ENCODE measurements at regions not wholly inside any gene's neighbourhood (a gene's known extent, or its start where the extent isn't known, plus 50 kb on each side); places are given as distances from the start of the nearest gene placed in this dataset.
"Not testable (repeated sequence)": the region's sequence is repeated elsewhere in the genome, so short reads cannot be mapped to it uniquely, and the experiment has no call there.

DNA sequence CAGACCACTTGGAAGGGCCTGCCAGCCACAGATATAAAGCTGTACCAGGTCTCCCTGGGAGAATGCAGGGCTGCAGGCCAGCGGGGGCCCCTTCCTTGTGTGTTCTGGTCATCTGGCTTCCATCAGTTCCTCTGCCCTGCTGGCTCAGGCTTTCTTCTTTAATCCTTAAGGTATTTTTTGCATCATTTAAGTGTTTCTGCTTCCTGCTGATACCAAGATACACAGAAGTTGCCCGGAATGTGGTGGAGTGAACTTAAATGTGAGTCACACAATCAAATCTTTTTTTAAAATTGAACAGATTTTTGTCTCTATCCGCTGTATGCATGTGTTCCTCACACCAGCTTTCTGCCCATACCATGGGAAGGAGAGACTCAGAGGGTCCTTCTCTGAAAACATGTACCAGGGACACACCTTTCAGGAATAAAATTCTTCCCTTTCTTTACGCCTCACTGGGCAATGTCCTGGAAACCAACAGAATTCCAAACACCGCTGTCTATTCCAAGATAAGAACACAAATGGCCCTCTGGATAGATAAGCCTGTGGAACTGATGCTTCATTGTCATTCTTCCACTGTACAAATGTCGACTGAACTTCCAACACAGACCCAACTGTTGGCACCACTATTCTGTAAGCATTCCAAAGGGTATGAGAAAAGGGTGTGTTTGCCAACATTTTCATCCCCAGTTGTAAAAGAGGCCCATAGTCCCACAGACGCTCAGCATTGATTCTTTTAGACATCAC lies 206.2 kb upstream of the MYLIP start:
- DNase-seq = no peak

DNA sequence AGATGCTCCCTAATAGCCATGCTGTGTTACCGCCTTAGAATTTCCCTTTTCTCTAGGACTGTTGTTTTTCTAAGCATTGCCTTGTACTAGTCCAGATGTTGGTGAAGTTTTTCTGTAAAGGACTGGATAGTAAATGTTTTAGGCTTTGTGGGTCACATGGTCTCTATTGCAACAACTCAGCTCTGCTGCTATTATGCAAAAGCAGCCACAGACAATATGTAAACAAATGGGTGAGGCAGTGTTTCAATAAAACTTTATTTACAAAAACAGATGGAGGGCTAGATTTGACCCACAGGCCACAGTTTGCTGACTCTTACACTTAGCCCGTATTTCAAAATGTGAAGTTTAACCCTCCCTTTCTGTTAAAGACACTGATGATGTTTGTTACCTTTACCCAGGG lies 207.6 kb upstream of the MYLIP start:
- no peak for DNase-seq

DNA sequence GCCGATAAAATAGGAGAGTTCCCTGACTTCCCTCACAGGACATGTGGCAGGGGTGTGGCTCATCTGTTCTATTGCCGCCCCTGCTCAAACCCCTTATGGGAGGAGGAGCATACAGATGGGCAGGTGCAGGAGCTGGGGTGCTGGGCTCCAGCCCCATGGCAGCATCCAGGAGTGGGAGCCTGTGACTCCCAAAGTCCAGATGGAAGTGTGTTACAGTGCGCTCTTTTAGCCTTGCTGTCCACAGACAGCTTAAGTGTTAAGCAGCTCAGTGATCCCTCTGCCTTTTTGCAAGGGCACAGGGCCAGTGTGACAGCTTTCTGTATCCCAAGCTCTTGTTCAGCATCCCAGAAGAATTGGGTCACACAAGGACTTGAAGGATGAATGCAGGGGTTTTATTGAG lies 212.3 kb upstream of the MYLIP start:
- no peak for DNase-seq

DNA sequence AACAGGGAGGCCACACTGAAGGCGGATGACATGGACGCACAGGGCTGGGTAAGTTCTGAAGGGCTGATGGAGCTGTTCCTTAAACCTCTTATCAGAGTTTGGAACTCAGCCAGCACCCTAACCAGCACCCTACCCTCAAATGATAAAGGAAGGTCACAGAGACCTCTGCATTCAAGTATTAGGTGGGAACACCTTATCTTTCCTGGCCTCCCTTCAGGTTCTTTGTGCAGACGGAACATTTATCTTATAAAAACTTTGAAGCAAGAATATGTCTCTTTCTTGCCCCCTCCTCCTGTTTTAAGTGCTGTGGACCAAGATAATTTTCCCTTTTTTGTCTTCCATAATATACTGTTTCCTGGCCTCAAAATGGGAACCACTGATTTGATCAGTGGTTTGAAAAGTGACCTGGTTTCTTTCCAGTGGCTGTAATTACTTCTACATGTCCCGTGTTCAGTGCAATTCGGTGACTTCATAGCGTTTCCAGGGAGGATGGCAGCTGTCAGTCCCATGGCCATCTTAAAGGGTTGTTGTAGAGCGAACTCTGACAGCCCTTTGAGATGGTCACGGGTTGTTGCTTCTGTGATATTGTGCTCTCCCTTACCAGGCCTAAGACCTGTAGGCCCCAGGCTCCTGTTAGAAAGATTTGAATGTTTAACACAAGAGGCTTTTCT lies 213.2 kb upstream of the MYLIP start:
- no peak for DNase-seq

DNA sequence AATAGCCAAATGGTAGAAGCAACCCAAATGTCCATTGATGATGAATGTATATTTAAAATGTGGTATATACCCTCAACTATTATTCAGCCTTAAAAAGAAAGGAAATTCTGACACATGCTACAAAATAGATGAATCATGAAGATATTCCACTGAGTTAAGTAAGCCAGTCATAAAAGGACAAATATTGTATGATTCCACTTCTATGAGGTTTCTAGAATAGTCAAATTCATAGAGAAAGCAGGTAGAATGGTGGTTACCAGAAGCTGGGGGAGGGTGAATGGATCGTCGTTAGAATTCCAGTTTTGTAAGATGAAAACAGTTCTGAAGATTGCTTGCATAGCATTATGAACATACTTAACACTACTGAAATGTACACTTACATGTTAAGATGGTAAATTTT lies 214.3 kb upstream of the MYLIP start:
- peak in 1 of 2 donors; percentile 36 for DNase-seq

DNA sequence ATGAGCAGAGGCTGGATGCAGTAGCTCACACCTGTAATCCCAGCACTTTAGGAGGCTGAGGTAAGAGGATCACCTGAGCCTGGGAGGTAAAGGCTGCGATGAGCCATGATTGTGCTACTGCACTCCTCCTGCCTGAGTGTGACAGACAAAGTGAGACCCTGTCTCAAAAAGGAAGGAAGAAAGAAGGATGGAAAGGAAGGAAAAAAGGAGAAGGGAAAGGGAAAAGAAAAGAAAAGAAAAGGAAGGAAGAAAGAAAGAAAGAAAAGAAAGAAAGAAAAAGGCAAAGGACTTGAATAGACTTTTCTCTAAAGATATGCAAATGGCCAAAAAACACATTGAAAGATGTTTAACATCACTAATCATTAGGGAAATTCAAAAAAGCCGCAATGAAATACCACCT lies 215.3 kb upstream of the MYLIP start:
- no peak for DNase-seq

DNA sequence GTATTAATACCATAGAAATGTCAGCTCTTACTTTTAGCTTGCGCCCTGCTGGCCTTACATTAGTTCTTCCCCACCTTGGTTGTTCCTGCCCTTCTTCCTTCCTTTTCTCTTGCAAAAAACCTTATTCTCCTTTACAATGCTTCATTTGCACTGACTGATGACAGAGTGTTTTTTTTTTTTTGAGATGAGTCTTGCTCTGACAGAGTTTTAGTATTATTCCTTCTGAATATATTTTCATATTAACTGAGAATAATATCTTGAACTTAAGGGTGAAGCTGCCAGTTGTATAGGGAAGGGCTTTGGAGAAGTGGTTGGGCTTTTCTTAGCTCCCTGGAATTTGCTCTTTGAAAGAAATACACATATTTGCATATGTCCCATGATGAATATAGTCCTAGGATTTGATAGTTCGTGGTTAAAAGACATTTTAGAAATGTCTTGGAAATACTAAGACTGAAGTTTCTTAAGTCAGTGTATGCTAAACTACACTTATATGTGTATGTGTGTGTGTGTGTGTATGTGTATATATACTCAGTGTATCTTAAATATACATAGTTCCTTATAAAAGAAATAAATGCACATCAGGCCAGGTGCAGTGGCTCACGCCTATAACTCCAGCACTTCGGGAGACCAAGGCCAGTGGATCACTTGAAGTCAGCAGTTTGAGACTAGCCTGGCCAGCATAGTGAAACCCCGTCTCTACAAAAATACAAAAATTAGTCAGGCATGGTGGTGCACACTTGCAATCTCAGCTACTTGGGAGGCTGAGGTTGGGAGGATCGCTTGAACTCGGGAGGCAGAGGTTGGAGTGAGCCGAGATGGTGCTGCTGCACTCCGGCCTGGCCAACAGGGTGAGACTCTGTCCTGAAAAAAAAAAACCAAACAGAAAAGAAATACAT lies 216.1 kb upstream of the MYLIP start:
- no peak for DNase-seq

DNA sequence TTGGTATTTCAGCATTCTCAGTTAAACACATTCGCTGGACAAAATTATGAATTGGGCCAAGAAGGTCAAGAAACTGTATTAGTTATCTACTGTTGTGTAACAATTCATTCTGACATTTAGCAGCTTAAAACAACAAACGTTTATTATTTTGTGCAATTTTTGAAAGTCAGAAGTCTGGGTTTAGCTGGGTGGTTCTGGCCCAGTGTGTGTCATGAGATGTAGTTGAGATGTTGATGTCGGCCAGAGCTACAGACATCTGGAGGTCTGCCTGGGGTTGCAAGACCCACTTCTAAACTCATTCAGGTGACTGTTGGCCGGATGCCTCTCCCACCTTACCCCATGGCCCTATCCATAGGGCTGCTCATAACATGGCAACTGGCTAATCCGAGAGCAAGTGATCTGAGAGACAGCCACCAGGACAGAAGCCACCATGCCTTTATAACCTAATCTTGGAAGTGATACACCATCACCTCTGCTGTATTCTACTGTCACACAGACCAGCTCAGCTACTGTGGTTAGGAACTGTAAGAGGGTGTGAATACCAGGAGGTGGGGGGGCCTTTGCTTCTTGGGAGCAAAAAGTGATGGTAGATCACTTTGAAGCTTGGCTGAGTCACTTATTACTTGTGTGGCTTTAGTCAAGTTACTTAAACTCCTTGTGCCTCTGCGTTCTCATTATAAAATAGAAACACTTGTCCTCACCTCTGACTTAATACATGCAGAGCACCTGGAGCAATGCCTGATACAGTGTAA lies 217.0 kb upstream of the MYLIP start:
- peak; percentile 33 to 52 for DNase-seq

DNA sequence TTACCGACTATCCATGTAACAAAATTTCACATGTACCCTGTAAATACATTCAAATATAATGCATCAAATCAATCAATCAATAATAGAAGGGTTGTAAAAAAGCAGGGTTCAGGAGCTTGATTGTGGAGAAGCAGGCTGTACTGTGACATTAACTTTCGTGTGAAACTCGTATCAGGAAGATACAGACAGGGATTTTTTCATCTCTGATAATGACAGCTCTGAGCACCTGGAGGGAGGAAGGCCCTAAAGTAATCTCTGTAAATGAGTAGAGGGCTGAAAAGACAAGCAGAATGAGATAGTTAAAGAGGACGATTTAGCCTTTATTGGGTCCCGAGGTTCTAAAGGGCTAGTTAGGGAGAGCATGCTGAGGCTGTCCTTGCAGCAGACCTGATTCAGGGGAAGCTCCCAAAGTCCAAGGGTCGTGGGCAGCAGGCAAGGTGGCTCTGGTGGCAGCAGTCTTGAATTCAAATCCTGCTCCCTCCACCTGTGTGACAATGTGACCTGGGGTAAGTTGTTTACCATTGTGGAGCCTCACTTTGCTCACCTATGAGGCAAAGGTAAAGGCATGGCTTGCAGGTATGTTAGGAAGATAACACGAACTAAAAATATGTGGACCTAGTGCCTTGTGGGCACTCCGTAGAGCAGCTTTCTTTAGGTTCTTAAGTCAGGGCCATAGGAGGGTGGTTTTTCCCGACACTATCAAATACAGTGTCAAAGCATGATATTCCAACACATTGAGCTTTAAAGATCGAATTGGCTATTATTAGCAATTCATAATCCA lies 219.4 kb upstream of the MYLIP start:
- no peak for DNase-seq

DNA sequence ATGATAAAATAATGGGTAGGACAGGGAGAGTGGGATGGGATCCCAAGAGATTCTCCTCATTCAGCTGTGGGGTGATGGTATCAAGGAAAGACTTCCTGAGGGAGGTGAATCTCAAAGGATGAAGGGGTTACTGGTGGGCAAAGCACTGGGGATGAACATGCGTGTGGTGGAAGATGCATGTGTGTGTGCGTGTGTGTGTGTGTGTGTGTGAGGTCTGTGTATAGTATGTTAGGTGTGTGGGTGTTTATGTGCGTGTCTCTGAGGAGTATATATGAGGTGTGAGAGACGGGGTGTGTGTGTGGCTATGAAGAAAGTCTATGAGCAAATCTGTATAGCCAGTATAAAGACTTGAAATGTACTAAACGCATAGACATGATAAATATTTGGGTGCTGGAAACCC lies 220.0 kb upstream of the MYLIP start:
- no peak for DNase-seq

DNA sequence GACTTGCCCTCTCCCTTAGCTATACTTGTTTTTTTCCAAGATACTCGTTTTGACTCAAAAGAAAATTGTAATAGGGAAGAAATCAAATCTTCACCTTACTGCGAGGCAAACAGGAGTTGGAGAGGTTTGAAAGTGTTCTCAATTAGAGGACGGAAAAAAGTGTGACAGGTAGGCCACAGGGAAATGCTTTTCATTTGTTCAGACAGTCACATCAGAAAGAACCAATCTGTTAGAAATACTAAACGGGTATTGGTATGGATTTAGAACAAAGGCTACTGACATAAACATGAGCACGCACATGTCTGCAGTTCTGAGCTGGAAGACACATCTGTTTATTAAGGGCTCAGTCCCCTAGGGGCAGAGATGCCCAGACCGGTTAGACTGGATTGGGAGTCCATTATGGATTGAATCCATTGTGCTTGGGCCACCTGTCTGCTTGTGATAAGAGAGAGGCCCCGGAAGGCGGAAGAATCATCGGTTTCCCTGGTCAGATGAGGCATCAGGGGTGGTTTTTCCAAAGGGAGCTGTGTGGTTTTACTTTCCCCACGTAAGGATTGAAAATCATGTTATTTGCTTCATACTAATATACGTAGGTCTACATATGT lies 220.9 kb upstream of the MYLIP start:
- DNase-seq = no peak

DNA sequence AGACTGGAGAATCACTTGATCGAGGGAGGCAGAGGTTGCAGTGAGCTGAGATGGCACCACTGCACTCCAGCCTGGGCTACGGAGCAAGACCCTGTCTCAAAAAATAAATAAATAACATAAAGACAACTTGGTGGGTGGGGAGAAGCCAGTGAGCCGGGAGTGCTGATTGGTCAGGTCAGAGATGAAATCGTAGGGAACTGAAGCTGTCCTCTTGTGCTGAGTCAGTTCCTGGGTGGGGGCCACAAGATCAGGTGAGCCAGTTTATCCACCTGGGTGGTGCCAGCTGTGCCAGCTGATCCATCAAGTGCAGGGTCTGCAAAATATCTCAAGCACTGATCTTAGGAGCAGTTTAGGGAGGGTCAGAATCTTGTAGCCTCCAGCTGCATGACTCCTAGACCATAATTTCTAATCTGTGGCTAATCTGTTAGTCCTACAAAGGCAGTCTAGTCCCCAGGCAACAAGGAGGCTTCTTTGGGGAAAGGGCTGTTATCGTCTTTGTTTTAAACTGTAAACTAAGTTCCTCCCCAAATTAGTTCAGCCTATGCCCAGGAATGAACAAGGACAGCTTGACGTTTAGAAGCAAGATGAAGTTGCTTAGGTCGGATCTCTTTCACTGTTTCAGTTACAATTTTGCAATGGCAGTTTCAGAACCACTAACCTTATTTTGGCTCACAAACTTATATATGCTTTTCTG lies 221.5 kb upstream of the MYLIP start:
- not testable (repeated sequence) for DNase-seq

DNA sequence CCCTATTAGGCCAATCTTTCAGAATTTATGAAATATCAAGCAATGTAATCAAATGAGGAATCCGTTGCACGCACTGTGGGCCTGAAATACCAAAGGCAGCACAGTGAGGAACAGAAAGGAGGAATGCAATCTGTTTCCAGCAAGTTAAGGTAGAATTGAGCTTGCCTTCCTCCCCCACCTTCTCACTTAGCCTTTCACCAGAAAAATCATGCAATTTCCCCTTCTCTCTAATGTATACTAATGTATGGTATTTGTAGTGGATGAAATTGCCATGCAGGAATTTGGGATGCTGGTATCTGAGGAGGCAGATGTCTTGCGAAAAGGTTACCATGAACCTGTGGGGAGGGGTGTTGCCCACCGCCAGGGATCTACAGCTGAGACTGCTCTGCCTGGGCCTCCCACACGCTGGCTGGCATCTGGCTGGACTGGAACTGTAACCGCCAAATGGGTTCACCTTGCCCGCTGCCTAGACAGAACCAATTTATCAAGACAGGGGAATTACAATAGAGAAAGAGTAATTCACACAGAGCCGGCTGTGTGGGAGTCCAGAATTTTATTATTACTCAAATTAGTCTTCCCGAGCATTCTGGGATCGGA lies 222.4 kb upstream of the MYLIP start:
- no peak for DNase-seq

DNA sequence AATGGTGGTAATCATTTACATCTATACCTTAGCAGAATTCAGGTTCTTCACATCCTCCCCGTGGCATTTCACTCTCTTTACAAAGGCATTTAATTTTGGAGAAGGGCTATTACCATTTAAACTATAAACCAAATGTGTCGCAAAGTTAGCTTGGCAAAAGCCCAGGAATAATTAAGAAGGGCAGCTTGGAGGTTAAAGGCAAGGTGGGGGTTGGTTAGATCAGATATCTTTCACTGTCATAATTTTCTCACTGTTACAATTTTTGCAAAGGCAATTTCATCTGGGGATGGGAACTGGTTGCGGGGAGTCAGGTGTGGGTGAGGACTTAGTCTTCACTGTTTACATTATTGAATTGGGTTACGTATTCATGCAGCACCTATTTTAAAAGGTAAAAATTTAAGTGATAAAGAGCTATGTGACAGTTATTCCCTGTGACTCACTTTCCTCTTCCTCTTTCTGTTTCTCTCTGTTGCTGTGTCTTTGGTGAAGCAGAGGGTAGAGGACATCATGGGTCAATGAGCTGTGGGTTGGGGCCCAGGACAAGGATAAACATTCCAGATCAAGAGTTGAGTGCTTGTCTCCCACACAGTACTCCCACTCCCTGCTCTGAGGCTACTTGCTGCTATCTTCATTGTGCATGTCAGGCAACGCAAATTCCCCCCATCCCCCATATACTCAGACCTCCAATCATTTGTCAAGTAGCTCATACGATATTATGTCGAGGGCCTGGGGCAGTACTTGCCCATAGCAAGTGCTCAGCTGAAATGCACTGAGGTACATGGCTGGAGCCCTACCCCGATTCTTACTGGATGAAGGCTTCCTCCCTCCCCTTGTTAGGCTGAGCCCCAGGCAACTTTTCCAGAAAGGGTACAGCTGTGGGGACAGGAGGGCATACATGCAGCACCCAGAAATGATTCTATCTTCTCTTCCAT lies 223.1 kb upstream of the MYLIP start:
- no peak for DNase-seq

DNA sequence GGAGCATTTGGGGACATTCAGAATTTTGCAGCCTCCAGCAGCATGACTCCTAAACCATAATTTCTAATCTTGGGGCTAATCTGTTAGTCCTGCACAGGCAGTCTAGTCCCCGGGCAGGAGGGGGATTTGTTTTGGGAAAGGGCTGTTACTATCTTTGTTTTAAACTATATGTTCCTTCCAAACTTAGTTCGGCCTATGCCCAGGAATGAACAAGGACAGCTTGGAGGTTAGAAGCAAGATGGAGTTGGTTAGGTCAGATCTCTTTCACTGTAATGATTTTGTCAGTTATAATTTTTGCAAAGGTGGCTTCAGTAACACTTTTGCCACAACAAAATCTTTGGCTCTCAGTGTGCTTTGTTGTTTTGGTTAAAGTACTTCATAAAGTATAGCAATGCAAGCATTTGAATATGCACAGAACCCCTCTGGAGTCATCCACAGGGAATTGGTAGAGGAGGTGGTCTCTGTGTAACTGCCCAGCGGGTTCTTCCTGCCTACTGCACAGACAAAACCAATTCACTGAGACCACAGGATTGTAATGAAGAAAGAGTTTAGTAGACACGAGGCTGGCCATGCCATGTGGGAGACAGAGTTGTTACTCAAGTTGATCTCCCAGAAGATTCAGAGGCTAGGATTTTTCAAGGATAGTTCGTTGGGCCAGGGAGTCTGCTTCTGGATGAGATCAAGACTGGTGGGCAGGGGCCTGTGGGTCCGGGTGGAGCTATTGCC lies 224.1 kb upstream of the MYLIP start:
- DNase-seq = no peak

DNA sequence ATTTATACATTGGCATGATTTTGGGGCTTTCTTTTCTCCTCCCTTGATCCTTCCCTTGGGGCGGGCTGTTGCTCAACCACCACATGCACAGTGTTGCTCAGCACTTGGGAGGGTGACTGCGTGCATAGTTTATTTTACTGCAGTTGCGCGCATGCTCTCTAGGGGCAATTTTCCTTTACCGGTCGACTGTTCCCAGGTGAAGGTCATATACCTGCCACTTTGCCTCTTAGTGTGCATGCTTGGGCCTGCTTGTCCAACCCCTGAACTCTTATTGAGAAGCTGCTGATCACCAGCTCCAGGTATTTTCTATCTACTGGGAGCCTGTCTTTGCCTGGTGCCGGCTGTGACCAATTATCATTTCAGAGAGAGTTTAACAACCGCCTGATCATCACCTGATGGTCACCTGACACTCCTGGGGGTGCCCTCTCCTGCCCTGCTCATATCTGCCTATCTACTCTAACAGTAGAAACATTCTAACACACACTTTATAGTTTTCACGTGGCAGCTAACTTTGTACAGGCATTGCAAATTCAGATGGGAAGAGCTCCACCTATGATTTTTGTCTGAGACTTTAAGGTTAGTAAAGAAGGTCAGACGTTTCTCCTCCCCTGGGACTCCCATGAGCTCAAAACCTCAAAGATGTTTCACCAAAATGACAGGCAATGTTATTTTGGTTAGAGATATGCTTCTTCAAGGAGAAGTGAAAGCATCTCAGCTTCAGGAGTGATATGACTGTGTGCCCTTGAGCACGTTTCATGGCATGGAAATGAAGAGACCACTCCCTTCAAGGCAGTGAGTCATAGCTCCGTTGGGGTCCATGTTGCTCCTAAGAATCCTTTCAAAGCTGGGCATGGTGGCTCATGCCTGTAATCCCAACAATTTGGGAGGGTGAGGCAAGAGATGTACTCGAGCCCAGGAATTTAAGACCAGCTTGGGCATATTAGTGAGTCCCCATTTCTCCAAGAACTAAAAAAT lies 227.5 kb upstream of the MYLIP start:
- DNase-seq = peak in 1 of 2 donors; percentile 18

DNA sequence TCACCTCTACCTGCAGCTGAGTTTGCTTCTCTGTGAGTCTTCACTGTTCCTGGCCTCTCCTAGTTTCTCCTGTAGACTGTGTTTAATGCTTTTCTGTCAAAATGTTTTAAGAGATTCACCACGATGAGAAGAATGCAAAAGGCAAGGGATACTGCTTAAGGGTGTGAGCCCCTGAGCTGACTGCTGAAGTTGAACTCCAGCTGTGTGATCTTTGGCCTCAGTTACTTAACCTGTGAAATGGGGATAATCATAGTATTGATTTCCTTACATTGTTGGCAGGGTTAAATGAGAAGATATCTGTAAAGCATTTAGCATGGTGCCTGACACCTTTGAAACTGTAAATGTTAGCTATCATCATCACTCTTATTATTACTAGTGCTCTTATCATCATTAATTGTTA lies 230.2 kb upstream of the MYLIP start:
- DNase-seq = no peak
